ENCODE measurements at regions not wholly inside any gene's neighbourhood (a gene's known extent, or its start where the extent isn't known, plus 50 kb on each side); places are given as distances from the start of the nearest gene placed in this dataset.

DNA sequence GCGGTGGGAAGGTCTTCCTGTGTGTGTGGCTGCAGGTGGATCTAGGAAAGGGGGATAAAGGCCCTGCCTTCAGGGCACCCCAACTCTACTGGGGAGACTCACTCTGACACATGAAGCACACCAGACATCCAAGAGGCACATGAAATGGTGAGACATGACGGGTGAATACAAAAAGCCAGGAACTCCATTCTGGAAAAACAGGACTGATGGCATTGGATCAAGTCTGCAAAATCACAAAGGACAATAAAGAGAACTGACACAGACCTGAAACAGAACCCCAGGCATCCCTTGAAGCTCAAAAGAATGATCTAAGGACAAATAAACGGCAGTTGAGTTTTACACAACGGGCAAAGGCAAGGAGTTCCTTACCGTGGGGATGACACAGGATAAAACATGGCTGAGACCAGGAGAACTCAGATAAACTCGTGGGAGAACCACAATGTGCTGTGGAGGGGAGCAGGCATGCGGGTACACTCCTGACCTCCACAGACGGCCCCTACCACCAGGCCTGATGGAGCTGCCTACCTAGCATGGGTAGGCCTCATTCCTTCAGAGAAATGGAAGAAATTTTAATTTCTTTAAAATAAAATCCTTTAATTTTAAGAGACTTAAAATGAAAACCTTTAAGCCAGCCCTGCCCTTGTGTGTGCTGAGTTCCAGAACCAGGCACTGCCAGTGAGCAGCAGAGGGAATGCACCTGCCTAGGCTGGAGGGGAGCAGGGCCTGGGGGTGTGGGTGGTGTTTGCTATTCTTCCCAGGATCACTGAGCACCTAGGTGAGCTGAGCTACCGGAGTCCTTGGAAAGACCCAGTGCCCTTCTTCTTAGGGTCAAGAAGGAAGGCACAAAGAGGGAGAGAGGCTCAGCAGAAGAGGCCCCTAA is 100.1 kb downstream of the SINHCAF start:
- H3K36me3 ChIP-seq (ENCODE audit: control insufficient read depth, insufficient read depth, low read length) = no peaks in the 10 kb centered on the region
- H3K9me3 ChIP-seq (ENCODE audit: control insufficient read depth, insufficient read depth, low read length) = no peaks in the 10 kb centered on the region
- H3K27me3 ChIP-seq (ENCODE audit: control insufficient read depth, insufficient read depth, low read length) = peaks cover 8% of the 10 kb centered on the region
- H3K4me3 ChIP-seq (ENCODE audit: low read depth, low read length) = no peak overlapping the region
- no peak overlapping the region for H3K9ac ChIP-seq (ENCODE audit: low read depth, low read length)
- peaks cover 11% of the 10 kb centered on the region for H3K4me1 ChIP-seq (ENCODE audit: control insufficient read depth, insufficient read depth, low read length)
- H3K27ac ChIP-seq (ENCODE audit: low read depth, low read length) = no peak overlapping the region

DNA sequence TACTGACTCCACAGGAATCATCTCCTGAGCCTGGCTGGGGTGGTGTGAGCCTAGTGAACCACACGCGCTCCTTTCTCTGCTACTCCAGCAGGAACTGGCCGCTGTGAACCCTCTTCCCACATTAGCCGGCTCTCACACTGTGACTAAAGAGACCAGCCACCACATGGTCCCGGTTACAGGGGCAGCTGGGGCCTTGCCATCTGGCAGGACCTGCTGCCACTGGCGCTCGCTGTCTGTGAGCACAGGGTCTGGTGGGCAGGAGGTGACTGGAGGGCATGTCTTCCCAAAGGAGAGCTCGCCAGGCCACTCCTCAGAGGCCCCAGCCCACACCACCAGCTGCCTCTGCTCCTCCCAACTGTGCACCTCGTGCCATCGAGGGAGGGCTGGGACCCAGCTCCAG is 99.3 kb downstream of the SINHCAF start:
- peaks cover 8% of the 10 kb centered on the region for H3K27me3 ChIP-seq (ENCODE audit: control insufficient read depth, insufficient read depth, low read length)
- no peaks in the 10 kb centered on the region for H3K9me3 ChIP-seq (ENCODE audit: control insufficient read depth, insufficient read depth, low read length)
- H3K27ac ChIP-seq (ENCODE audit: low read depth, low read length) = no peak overlapping the region
- H3K9ac ChIP-seq (ENCODE audit: low read depth, low read length) = no peak overlapping the region
- no peak overlapping the region for H3K4me3 ChIP-seq (ENCODE audit: low read depth, low read length)
- peaks cover 11% of the 10 kb centered on the region for H3K4me1 ChIP-seq (ENCODE audit: control insufficient read depth, insufficient read depth, low read length)
- no peaks in the 10 kb centered on the region for H3K36me3 ChIP-seq (ENCODE audit: control insufficient read depth, insufficient read depth, low read length)

DNA sequence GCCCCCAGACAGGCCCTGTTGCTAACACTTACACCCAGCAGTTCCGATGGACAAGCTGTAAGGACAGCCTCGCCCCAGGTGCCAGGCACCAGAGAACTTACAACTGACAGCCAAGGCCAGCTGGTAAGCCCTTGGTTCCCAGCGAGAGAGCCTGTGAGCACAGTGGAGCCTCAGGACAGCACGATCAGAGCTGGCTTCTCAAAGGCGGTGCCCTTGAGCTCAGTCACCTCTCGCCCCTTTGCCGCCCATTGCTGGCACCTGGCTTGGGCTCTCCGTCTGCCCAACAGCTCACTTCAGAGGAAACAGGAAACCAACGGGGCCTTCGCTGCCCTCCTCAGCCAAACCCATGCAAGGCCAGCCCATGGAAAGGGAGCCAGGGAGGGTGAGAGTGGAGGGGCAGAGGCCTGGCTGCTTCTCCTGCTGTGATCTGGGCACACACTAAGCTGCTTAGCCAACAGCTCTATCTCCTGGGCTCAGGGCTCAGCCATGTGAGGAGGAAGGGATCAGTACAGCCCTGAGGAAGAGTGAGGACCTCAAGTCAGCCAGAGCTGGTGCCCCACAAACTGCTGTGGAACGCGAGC is 98.5 kb downstream of the SINHCAF start:
- H3K27ac ChIP-seq (ENCODE audit: low read depth, low read length) = no peak overlapping the region
- peaks cover 11% of the 10 kb centered on the region for H3K4me1 ChIP-seq (ENCODE audit: control insufficient read depth, insufficient read depth, low read length)

DNA sequence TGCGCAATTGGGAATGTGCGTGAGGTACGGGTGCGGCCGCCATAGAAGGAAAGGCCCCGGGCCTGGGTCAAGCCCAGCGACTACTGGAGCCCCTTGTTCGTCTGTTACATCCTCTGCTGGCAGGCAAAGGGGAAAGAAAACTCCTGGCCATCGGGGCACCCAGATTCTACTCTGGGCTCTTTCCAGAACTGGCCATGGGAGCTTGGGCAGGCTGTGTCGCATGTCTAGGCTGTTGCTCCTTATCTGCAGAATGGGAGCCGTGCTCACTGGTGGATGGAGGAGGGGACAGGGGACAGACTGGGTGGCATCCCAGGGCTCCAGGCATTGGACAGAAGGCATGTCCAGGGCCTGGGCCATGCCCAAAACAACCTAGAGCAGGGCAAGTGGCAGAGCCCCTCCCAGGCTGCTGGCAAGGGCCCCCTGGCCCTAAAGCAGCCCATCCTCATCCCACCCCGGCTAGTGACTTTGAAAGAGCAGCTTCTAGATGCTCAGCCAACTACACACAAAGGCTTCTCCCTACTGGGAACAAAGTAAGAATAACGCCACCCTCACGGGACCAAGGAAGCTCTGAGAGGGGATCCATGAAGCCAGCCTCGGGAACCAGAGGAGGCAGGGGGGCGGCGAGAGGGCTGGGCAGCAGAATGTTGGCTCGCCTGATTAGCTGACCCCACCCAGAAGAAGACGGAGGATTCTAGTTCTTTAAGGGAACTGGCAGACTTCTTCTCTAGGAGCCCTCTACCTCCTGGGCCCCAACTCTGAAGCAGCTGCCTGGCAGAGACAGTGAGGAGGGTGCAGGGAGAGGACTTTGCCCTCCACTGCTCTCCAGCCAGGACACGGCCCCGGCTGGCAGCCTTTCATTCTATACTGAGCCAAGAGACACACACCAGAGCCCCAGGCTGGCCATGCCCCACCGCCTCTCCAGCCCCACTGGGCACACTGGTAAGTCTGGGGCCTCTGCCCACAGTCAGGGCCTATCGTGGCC is 96.8 kb downstream of the SINHCAF start:
- H3K9me3 ChIP-seq (ENCODE audit: control insufficient read depth, insufficient read depth, low read length) = no peaks in the 10 kb centered on the region
- no peaks in the 10 kb centered on the region for H3K36me3 ChIP-seq (ENCODE audit: control insufficient read depth, insufficient read depth, low read length)
- no peak overlapping the region for H3K9ac ChIP-seq (ENCODE audit: low read depth, low read length)
- peaks cover 11% of the 10 kb centered on the region for H3K4me1 ChIP-seq (ENCODE audit: control insufficient read depth, insufficient read depth, low read length)
- no peak overlapping the region for H3K4me3 ChIP-seq (ENCODE audit: low read depth, low read length)
- peaks cover 6% of the 10 kb centered on the region for H3K27me3 ChIP-seq (ENCODE audit: control insufficient read depth, insufficient read depth, low read length)
- H3K27ac ChIP-seq (ENCODE audit: low read depth, low read length) = no peak overlapping the region

More for the DNA sequence above, 98.5 kb downstream of the SINHCAF start:
- Histone ChIP-seq H3K4me3 (ENCODE audit: low read depth, low read length) (no peak overlapping the region), H3K9me3 (ENCODE audit: control insufficient read depth, insufficient read depth, low read length) (no peaks in the 10 kb centered on the region), H3K9ac (ENCODE audit: low read depth, low read length) (no peak overlapping the region), H3K27me3 (ENCODE audit: control insufficient read depth, insufficient read depth, low read length) (peaks cover 8% of the 10 kb centered on the region), H3K36me3 (ENCODE audit: control insufficient read depth, insufficient read depth, low read length) (no peaks in the 10 kb centered on the region)

DNA sequence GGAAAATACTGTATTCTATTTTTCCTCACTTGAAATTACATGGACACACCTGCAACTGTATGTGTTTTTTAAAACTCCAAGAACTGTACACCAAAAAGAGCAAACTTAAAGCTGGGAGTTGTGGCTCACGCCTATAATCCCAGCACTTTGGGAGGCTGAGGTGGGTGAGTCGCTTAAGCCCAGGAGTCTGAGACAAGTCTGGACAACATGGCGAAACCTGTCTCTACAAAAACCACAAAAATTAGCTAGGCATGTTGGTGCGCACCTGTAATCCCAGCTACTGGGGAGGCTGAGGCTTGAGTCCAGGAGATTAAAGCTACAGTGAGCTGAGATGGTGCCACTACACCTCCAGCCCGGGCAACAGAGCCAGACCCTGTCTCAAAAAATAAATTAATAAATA is 95.9 kb downstream of the SINHCAF start:
- Histone ChIP-seq H3K9ac (ENCODE audit: low read depth, low read length) (no peak overlapping the region), H3K27ac (ENCODE audit: low read depth, low read length) (no peak overlapping the region), H3K27me3 (ENCODE audit: control insufficient read depth, insufficient read depth, low read length) (0 out of 2 replicates have a peak, but pooled peaks cover 3% of the 10 kb centered on the region), H3K4me3 (ENCODE audit: low read depth, low read length) (no peak overlapping the region), H3K36me3 (ENCODE audit: control insufficient read depth, insufficient read depth, low read length) (no peaks in the 10 kb centered on the region), H3K4me1 (ENCODE audit: control insufficient read depth, insufficient read depth, low read length) (peaks cover 10% of the 10 kb centered on the region), H3K9me3 (ENCODE audit: control insufficient read depth, insufficient read depth, low read length) (no peaks in the 10 kb centered on the region)
